Lower leg skin (tissue), 3 donors: ENCODE measurements at regions not wholly inside any gene's neighbourhood (a gene's known extent, or its start where the extent isn't known, plus 50 kb on each side); places are given as distances from the start of the nearest gene placed in this dataset.

Experiments
- CTCF ChIP-seq, 3 donors: fragments of 450-650 bp; IDR thresholded peaks; one replicate each; pipeline ENCODE4 v1.5.1; 2016; ENCODE audit warnings: antibody characterized with exemption in 3 of 3, mild to moderate bottlenecking in 3 of 3, moderate library complexity in 2 of 3
- POLR2A ChIP-seq, 2 donors: fragments of 450-650 bp; IDR thresholded peaks; one replicate each; pipeline ENCODE4 v1.6.1; 2016 to 2017; ENCODE audit warnings: antibody characterized with exemption in 2 of 2, mild to moderate bottlenecking in 1 of 2, moderate library complexity in 1 of 2

- TF ChIP-seq CTCF (IDR thresholded peaks at IDR 0.05), result no peak
- no peak for TF ChIP-seq POLR2A (IDR thresholded peaks at IDR 0.05)
These were observed 1303.7 kb upstream of the CADM2 start for GRCh38 chr3:83655083-83655482.
